GM12878 (cell line): ENCODE measurements at regions not wholly inside any gene's neighbourhood (a gene's known extent, or its start where the extent isn't known, plus 50 kb on each side); places are given as distances from the start of the nearest gene placed in this dataset.

Experiments
- ATAC-seq: fragments of 200-7000 bp; cut with Tn5 transposase; 3 replicates; pipeline ENCODE4 v1.9.1; 2020; ENCODE audit warnings: mild to moderate bottlenecking, moderate library complexity
- BruUV-seq: library from RNA; stranded (reverse); fragments of 400-500 nt; replicated peaks from 2 replicates; lab custom pipeline; 2021; lab: Mats Ljungman, UMichigan
- CTCF ChIA-PET: fragments of 300-600 bp; sonication (Branson Sonifier 250); formaldehyde crosslinking; extraction: SDS; loops from one replicate; lab custom pipeline; 2021; ENCODE audit warnings: inconsistent platforms; lab: Yijun Ruan, JAX
- POLR2A ChIA-PET: fragments of 350-600 bp; formaldehyde crosslinking; extraction: SDS; loops from one replicate; lab custom pipeline; 2021; ENCODE audit warnings: inconsistent platforms; lab: Charles Lee
- RAD21 ChIA-PET: fragments of 300-600 bp; sonication (Branson Sonifier 250); formaldehyde crosslinking; loops from one replicate; lab custom pipeline; 2023; ENCODE audit warnings: antibody characterized with exemption; ENCODE audit not compliant: unreplicated experiment; lab: Charles Lee
- SMC1A ChIA-PET: fragments of 300-600 bp; sonication (Branson Sonifier 250); formaldehyde crosslinking; loops from one replicate; lab custom pipeline; 2023; ENCODE audit not compliant: unreplicated experiment, uncharacterized antibody; lab: Charles Lee
- DNase-seq: peaks from one replicate; pipeline ENCODE4 v3.0.0-alpha.2; 2011; ENCODE audit warnings: low read depth, low spot score
- FAIRE-seq: peaks from 3 replicates; lab custom pipeline; 2011; peaks lifted over from hg19 to GRCh38; lab: Jason Lieb, UNC
- H2AFZ ChIP-seq: 2 replicates; pipeline ENCODE4 v1.6.0; 2011; ENCODE audit warnings: low read depth, low read length, control low read depth; ENCODE audit not compliant: control insufficient read depth
- H3K27ac ChIP-seq: 2 replicates; pipeline ENCODE4 v1.5.1; 2011; ENCODE audit warnings: control low read depth; ENCODE audit not compliant: control insufficient read depth, insufficient read depth
- H3K27me3 ChIP-seq, 2 experiments: replicated peaks in 1 of 2; 2 replicates each; pipeline versions ENCODE4 v1.6.0 to v1.6.1; 2011; ENCODE audit warnings: low read length in 1 of 2; ENCODE audit not compliant: control insufficient read depth in 2 of 2, insufficient read depth in 2 of 2
- H3K36me3 ChIP-seq, 2 experiments: 2 replicates each; pipeline ENCODE4 v1.5.1; 2011; ENCODE audit warnings: low read length in 1 of 2; ENCODE audit not compliant: control insufficient read depth in 2 of 2, insufficient read depth in 2 of 2
- H3K4me1 ChIP-seq: 2 replicates; pipeline ENCODE4 v1.6.1; 2011; ENCODE audit warnings: mild to moderate bottlenecking, low read length, moderate library complexity, mixed read lengths; ENCODE audit not compliant: control insufficient read depth, insufficient read depth
- H3K4me2 ChIP-seq: 2 replicates; pipeline ENCODE4 v1.6.0; 2011; ENCODE audit warnings: control low read depth; ENCODE audit not compliant: control insufficient read depth, insufficient read depth
- H3K4me3 ChIP-seq: fragments of 200-600 bp; sonication (generic); 2 replicates; pipeline ENCODE4 v1.5.1; 2016
- H3K79me2 ChIP-seq: 2 replicates; pipeline ENCODE4 v1.6.0; 2011; ENCODE audit warnings: low read length; ENCODE audit not compliant: control insufficient read depth, insufficient read depth
- H3K9ac ChIP-seq: 2 replicates; pipeline ENCODE4 v1.8.0; 2011; ENCODE audit warnings: low read length, control low read depth, mixed read lengths; ENCODE audit not compliant: control insufficient read depth, insufficient read depth
- H3K9me3 ChIP-seq: replicated peaks from 3 replicates; pipeline ENCODE4 v1.5.1; 2011; ENCODE audit warnings: mild to moderate bottlenecking, low read length; ENCODE audit not compliant: control insufficient read depth, insufficient read depth
- H4K20me1 ChIP-seq: 2 replicates; pipeline ENCODE4 v1.6.0; 2011; ENCODE audit not compliant: control insufficient read depth, insufficient read depth
- ATF7 ChIP-seq: fragments of 450-650 bp; IDR thresholded peaks from 2 replicates; pipeline ENCODE4 v1.6.1; 2016; ENCODE audit warnings: low read depth, mild to moderate bottlenecking
- BHLHE40 ChIP-seq, 2 experiments: fragments of 450-650 bp in 1 of 2; IDR thresholded peaks; 2 replicates each; pipeline ENCODE4 v1.6.1; 2011 to 2017; ENCODE audit warnings: low read depth in 2 of 2, borderline replicate concordance in 1 of 2, improper control_type of control experiment in 1 of 2, low read length in 1 of 2, mild to moderate bottlenecking in 1 of 2
- BMI1 ChIP-seq: fragments of 450-650 bp; IDR thresholded peaks from 2 replicates; pipeline ENCODE4 v1.6.1; 2016; ENCODE audit warnings: mild to moderate bottlenecking, moderate library complexity, borderline replicate concordance
- CBFB ChIP-seq: IDR thresholded peaks from 2 replicates; pipeline ENCODE4 v1.6.1; 2016; ENCODE audit warnings: antibody characterized with exemption, low read depth
- EED ChIP-seq: sonication (generic); IDR thresholded peaks from 2 replicates; pipeline ENCODE4 v1.6.1; 2016; ENCODE audit warnings: antibody characterized with exemption, low read depth
- KDM1A ChIP-seq: fragments of 200-600 bp; sonication (generic); IDR thresholded peaks from 2 replicates; pipeline ENCODE4 v1.6.1; 2016; ENCODE audit warnings: borderline replicate concordance
- KLF5 ChIP-seq: fragments of 450-650 bp; IDR thresholded peaks from 2 replicates; pipeline ENCODE4 v1.6.1; 2014; ENCODE audit warnings: mild to moderate bottlenecking; ENCODE audit not compliant: partially characterized antibody
- MXI1 ChIP-seq: fragments of 150-350 bp; IDR thresholded peaks from 2 replicates; pipeline ENCODE4 v1.6.1; 2011; ENCODE audit warnings: low read depth, mild to moderate bottlenecking, inconsistent platforms, low read length, improper control_type of control experiment
- MYB ChIP-seq: fragments of 150-350 bp; IDR thresholded peaks from 2 replicates; pipeline ENCODE4 v1.6.1; 2014; ENCODE audit warnings: mild to moderate bottlenecking, low read depth, low read length, borderline replicate concordance
- RBBP5 ChIP-seq: fragments of 200-600 bp; sonication (generic); conservative IDR thresholded peaks from 2 replicates; pipeline ENCODE4 v1.6.1; 2016
- SIX5 ChIP-seq: IDR thresholded peaks from 2 replicates; pipeline ENCODE4 v1.6.1; 2011; ENCODE audit warnings: mild to moderate bottlenecking, low read depth, low read length, moderate library complexity; ENCODE audit not compliant: severe bottlenecking
- SP1 ChIP-seq: IDR thresholded peaks from one replicate; pipeline ENCODE4 v1.6.1; 2011; ENCODE audit warnings: low read depth, low read length
- SUPT20H ChIP-seq: IDR thresholded peaks from 2 replicates; pipeline ENCODE4 v1.6.1; 2011; ENCODE audit warnings: low read depth, mild to moderate bottlenecking, low read length, moderate library complexity, borderline replicate concordance; ENCODE audit not compliant: control insufficient read depth
- TAF1 ChIP-seq: IDR thresholded peaks from 2 replicates; pipeline ENCODE4 v1.6.1; 2011; ENCODE audit warnings: mild to moderate bottlenecking, low read depth, low read length, borderline replicate concordance
- YY1 ChIP-seq: IDR thresholded peaks from 2 replicates; pipeline ENCODE4 v1.6.1; 2011; ENCODE audit warnings: low read depth, mild to moderate bottlenecking, low read length
- ZNF207 ChIP-seq: fragments of 450-650 bp; IDR thresholded peaks from 2 replicates; pipeline ENCODE4 v1.6.1; 2014; ENCODE audit warnings: antibody characterized with exemption, mild to moderate bottlenecking, borderline replicate concordance
- ZNF384 ChIP-seq: IDR thresholded peaks from 2 replicates; pipeline ENCODE4 v1.6.1; 2012; ENCODE audit warnings: low read depth, mild to moderate bottlenecking, low read length, improper control_type of control experiment, borderline replicate concordance
- WGBS: methylation state at CpG from one replicate; pipeline ENCODE4 v1.1.6; 2016; ENCODE audit warnings: low lambda C conversion rate; ENCODE audit not compliant: insufficient replicate concordance, insufficient coverage; ENCODE audit errors: missing lambda C conversion rate; 5-methylcytosine and 5-hydroxymethylcytosine counted together
- in situ Hi-C: fragments of 300-500 bp; cut with MboI; formaldehyde crosslinking; loops from 9 replicates; pipeline ENCODE4 v1.14.3; 2018; ENCODE audit warnings: mixed read lengths
- intact Hi-C: fragments of 100-400 bp; cut with micrococcal nuclease; formaldehyde crosslinking; loops from one replicate; pipeline ENCODE4 v1.14.2; 2022; ENCODE audit not compliant: unreplicated experiment
- TF ChIP-seq, protein P1 (sequence below): IDR thresholded peaks from 2 replicates; pipeline ENCODE4 v1.6.1; 2011; ENCODE audit warnings: borderline replicate concordance, low read depth, mild to moderate bottlenecking, moderate library complexity, mixed read lengths, low read length; ENCODE audit not compliant: insufficient read depth; ENCODE audit errors: extremely low read length
- TF ChIP-seq, protein P2 (sequence below): IDR thresholded peaks from 2 replicates; pipeline ENCODE4 v1.6.1; 2012; ENCODE audit warnings: low read depth, low read length, improper control_type of control experiment
- TF ChIP-seq, protein P3 (sequence below): fragments of 450-650 bp; formaldehyde crosslinking; IDR thresholded peaks from 2 replicates; pipeline ENCODE4 v1.4.0; 2020; ENCODE audit warnings: mild to moderate bottlenecking, moderate library complexity

DNA sequence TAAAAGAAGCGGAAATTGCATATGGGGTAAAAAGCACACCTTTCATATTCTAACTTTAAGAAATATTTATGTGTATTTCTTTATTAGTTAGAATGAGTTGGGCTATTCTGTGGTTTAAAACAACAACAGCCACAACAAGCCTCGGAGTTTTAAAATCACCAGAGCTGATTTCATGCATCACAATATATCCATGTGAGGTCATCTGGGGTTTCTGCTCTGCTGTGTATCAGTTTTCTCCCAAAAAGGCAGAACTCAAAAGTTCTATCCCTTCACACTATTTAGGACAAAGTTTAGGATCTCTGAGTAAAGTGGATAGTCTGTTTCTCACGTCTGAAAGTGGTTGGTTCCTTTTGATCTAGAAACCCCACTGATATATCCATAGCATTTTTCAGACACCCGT, 601.5 kb upstream of the GCFC2 start:
- ChIA-PET SMC1A (no interaction called here), CTCF (no interaction called here), RAD21 (no interaction called here), POLR2A (no interaction called here)
- no peak for FAIRE-seq
- Histone ChIP-seq H3K27ac (no peak overlapping the region), H3K4me3 (no peak overlapping the region), H3K4me1 (no peaks in the 10 kb centered on the region), H3K27me3 (no peaks in the 10 kb centered on the region), H2AFZ (no peak overlapping the region), H3K36me3 (no peaks in the 10 kb centered on the region), H3K9ac (no peak overlapping the region), H4K20me1 (no peaks in the 10 kb centered on the region), H3K4me2 (no peak overlapping the region), H3K79me2 (no peaks in the 10 kb centered on the region), H3K9me3 (no peaks in the 10 kb centered on the region)
- in situ Hi-C loops, result no loop called here
- no peak for DNase-seq
- no TSS peak for BruUV-seq
- 27% methylated on average over 4 of the region's 4 CpGs for WGBS
- ATAC-seq, result no peak
- intact Hi-C loops, result no loop called here
- TF ChIP-seq KDM1A (no peak), RBBP5 (no peak), KLF5 (no peak), SP1 (no peak), ZNF384 (no peak), SUPT20H (no peak), BHLHE40 (IDR thresholded peaks at IDR 0.05; ENCODE audit: borderline replicate concordance in 1 of 2, low read depth in 2 of 2, low read length in 1 of 2) (no peak), TAF1 (no peak), ZNF207 (no peak), CBFB (no peak), MYB (no peak), ATF7 (no peak), BMI1 (no peak), EED (no peak), YY1 (no peak), MXI1 (no peak), SIX5 (no peak)
- TF ChIP-seq, protein P1, sequence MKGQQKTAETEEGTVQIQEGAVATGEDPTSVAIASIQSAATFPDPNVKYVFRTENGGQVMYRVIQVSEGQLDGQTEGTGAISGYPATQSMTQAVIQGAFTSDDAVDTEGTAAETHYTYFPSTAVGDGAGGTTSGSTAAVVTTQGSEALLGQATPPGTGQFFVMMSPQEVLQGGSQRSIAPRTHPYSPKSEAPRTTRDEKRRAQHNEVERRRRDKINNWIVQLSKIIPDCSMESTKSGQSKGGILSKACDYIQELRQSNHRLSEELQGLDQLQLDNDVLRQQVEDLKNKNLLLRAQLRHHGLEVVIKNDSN, result no peak
- TF ChIP-seq, protein P2, sequence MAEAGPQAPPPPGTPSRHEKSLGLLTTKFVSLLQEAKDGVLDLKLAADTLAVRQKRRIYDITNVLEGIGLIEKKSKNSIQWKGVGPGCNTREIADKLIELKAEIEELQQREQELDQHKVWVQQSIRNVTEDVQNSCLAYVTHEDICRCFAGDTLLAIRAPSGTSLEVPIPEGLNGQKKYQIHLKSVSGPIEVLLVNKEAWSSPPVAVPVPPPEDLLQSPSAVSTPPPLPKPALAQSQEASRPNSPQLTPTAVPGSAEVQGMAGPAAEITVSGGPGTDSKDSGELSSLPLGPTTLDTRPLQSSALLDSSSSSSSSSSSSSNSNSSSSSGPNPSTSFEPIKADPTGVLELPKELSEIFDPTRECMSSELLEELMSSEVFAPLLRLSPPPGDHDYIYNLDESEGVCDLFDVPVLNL, result no peak
- TF ChIP-seq, protein P3, sequence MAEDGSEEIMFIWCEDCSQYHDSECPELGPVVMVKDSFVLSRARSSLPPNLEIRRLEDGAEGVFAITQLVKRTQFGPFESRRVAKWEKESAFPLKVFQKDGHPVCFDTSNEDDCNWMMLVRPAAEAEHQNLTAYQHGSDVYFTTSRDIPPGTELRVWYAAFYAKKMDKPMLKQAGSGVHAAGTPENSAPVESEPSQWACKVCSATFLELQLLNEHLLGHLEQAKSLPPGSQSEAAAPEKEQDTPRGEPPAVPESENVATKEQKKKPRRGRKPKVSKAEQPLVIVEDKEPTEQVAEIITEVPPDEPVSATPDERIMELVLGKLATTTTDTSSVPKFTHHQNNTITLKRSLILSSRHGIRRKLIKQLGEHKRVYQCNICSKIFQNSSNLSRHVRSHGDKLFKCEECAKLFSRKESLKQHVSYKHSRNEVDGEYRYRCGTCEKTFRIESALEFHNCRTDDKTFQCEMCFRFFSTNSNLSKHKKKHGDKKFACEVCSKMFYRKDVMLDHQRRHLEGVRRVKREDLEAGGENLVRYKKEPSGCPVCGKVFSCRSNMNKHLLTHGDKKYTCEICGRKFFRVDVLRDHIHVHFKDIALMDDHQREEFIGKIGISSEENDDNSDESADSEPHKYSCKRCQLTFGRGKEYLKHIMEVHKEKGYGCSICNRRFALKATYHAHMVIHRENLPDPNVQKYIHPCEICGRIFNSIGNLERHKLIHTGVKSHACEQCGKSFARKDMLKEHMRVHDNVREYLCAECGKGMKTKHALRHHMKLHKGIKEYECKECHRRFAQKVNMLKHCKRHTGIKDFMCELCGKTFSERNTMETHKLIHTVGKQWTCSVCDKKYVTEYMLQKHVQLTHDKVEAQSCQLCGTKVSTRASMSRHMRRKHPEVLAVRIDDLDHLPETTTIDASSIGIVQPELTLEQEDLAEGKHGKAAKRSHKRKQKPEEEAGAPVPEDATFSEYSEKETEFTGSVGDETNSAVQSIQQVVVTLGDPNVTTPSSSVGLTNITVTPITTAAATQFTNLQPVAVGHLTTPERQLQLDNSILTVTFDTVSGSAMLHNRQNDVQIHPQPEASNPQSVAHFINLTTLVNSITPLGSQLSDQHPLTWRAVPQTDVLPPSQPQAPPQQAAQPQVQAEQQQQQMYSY, result no peak
